HG03139 (cell line): ENCODE measurements at regions not wholly inside any gene's neighbourhood (a gene's known extent, or its start where the extent isn't known, plus 50 kb on each side); places are given as distances from the start of the nearest gene placed in this dataset.
"Not testable (repeated sequence)": the region's sequence is repeated elsewhere in the genome, so short reads cannot be mapped to it uniquely, and the experiment has no call there.

Source experiments
- ATAC-seq: cut with Tn5 transposase; IDR thresholded peaks from one replicate; pipeline ENCODE4 v1.9.1; 2021; ENCODE audit not compliant: unreplicated experiment

- ATAC-seq: no peak
These were observed 435.0 kb upstream of the SMIM21 start for GRCh38 chr18:75862458-75862857.

GRCh38 chr18:75860166-75860565, 432.7 kb upstream of the SMIM21 start:
- no peak for ATAC-seq

GRCh38 chr18:75859533-75859932, 432.0 kb upstream of the SMIM21 start:
- no peak for ATAC-seq

DNA sequence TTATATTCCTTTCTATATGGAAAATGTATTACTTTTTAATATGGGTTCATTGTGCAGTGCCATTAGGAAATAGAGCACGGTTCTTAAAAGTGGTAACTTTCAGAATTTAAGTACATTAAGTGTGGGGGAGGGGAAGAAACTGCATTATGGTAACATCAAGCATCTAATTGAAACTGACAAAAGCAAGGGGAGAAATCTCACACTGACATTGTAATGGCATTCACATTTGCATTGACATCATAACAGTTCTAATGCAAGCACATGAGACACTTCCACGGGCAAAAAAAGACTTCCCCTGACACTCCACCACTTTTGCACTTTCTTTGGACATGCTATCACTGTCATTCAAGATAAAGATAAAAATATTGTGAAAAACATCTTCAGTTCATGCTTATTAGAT, 431.3 kb upstream of the SMIM21 start:
- no peak for ATAC-seq

DNA sequence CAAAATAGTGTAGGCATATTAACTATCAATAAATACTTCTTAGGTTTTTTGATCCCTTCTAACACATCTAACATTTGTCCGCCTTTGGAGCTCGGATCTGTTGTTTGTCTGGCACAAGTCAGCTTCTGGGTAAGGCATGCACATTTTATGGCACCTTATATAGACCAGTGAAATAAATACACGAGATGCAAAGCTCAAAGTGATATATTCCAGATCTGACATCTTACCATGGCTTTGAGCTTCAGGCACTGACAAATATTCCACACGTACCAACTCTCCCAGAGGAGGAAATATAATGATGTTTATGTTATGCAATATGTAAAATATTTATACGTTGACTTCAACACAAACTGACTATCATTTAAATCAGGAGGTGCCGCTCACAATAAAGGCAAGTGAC, 430.1 kb upstream of the SMIM21 start:
- no peak for ATAC-seq

GRCh38 chr18:75854808-75855207, 427.3 kb upstream of the SMIM21 start:
- no peak for ATAC-seq

DNA sequence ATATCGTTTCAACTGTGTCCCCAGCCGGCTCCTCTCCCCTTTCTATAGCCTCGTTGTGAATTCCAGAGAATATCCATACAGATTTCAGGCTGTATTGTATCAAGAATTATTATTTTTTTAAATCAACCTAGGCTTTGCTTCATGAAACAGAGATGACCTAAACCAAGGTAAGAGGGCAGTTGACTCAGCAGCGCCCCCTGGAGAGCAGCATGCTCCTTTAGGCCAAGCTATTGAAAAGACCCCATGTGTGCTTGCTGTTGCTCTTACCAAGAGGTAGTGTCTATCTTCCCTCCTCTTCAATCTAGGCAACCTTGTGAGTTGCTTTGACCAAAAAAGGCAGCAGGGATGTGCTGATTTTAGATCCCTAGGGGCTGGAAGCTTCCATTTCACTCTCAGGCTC, 426.7 kb upstream of the SMIM21 start:
- no peak for ATAC-seq

GRCh38 chr18:75846321-75846720, 418.8 kb upstream of the SMIM21 start:
- ATAC-seq: no peak

GRCh38 chr18:75845413-75845812, 417.9 kb upstream of the SMIM21 start:
- ATAC-seq: no peak

DNA sequence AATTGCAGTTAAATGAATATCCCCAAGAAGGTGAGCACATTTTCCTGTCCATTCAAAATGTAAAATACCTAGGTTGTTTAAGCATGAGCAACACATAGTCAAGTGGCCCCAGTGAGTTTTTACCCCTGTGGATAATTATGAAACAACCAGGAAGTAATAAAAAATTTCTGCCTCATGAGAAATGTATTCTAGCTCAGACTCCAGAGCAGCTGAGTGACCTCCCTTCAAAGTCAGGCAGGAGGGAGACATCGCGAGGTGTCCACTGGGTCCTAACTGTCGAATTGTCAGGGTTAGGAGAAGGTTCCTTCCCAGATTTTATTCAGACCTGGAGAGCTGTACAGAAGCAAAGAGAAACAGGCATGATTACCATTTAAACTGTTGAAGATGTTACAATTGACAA, 416.6 kb upstream of the SMIM21 start:
- no peak for ATAC-seq

DNA sequence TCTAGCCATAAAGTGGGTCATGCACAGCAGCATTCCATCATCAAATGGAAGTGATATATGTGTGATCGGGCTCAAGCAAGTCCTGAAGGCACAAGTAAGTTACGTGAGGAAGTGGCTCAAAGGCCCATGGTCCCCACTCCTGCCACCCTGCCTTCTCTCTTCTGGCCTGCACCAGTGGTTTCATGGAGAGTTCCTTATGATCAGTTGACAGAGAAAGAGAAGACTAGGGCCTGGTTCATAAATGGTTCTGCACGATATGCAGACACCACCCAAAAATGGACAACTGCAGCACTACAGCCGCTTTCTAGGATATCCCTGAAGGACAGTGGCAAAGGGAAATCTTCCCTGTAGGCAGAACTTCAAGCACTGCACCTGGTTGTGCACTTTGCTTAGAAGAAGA, 412.6 kb upstream of the SMIM21 start:
- no peak for ATAC-seq

- not testable (repeated sequence) for ATAC-seq
These were observed 412.2 kb upstream of the SMIM21 start for GRCh38 chr18:75839686-75840085.

- ATAC-seq: no peak
These were observed 411.5 kb upstream of the SMIM21 start for GRCh38 chr18:75839041-75839440.

DNA sequence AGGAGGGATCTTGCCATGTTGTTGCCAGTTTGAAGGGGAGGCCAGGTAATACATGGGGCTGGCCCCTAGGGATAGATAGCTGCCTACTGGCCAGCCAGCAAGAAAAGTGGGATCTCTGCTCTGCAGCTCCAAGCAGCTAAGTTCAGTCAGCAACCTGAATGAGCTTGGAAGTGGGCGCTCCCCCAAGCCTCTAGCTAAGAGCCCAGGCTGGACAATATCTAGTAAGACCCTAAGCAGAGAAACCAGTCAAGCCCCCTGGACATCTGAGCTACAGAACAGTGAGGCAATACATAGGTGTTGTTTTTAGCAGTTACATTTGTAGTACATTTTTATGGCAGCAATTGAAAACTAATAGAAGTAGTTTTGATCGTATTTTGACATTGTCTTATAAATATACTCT, 409.8 kb upstream of the SMIM21 start:
- no peak for ATAC-seq

- no peak for ATAC-seq
These were observed 409.0 kb upstream of the SMIM21 start for GRCh38 chr18:75836516-75836915.

- ATAC-seq: no peak
These were observed 404.5 kb upstream of the SMIM21 start for GRCh38 chr18:75831960-75832359.

DNA sequence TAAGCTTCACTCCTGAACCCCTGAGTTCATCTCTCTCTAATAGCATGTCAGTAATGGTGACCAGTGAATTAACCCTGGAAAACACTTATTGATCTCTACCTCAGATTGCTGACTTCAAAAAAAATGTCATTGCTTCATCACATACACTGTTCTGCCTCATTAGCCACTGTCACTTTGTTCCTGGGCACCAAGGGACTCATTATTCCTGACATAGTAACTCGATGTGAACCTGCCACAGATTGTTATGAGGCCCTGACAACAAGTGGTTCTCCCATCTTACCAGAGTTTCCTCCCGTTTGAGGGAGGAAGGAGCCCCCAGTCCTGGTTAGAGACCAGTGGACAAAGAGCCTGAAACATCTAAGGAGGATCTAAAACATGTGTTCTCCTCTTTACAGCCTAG, 403.3 kb upstream of the SMIM21 start:
- ATAC-seq: no peak

DNA sequence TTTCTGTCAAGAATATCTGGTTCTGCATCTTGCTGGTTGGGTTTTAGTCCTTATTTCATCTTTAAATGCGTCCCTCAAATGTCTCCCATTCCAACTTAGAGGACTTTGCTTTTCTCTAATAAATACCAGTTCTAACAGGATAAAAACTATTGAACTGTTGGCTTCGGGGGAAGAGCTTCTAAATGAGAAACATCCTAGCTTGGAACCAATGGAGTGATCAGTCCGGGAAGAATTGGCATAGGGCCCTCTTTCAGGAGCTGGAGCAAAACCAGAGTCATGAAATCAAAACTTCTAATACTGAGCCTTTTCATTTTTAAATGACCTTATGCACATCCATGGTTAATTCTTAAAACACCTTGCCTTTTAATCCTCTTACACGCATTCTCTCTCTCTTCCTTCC, 401.6 kb upstream of the SMIM21 start:
- ATAC-seq: no peak

DNA sequence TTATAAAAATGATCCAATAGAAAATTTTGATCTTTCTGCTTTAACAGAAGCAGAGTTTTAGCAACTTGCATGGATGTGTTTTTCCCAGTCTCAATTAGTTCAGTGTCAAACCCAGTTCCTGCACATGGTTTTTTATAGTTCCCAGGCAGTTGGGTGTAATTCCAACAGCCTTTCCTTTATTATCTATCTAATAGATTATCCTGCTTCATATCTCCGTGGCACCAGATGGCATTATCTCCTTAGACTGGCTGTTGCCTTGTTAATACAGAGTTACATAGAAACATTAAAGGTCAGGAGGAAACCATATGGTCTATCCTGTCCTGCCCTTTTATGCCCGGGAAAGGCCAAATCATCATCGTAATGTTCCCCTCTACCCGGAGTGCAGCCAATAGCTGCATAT, 400.9 kb upstream of the SMIM21 start:
- ATAC-seq: no peak

DNA sequence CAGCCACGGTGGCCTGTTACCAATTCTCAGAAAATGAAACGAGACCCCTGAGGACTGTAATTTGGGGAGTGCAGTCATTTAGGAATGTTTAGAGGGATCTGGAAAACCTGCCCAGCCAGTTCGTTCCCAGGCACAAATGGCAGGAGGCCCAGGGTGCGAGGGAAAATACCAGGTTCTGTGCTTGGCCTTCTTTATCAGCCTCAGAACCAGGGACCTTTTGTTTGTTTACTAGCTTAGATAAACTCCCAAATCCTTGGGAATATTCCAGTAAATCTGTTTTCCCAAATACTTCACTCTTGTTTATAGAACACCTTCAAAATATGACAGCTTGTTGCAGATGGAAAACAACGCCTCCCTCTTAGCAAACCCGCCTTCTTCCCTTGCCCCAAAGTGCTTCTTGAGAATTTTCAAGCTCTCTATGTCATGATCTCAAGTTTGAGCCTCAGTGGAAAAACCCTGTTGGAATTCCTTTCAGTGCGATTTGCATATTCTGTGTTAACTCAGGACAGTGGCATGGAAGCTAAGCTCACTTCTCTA, 400.3 kb upstream of the SMIM21 start:
- ATAC-seq: no peak

GRCh38 chr18:75824661-75825060, 397.2 kb upstream of the SMIM21 start:
- no peak for ATAC-seq

- ATAC-seq: no peak
These were observed 396.0 kb upstream of the SMIM21 start for GRCh38 chr18:75823471-75823870.

GRCh38 chr18:75818383-75818782, 390.9 kb upstream of the SMIM21 start:
- no peak for ATAC-seq

GRCh38 chr18:75815767-75816166, 388.3 kb upstream of the SMIM21 start:
- ATAC-seq: no peak
